Brain microvascular endothelial cell (primary cell): ENCODE measurements at regions not wholly inside any gene's neighbourhood (a gene's known extent, or its start where the extent isn't known, plus 50 kb on each side); places are given as distances from the start of the nearest gene placed in this dataset.

Experiments
- DNase-seq: peaks from one replicate; pipeline ENCODE4 v3.0.0-alpha.2; 2020
- H3K27ac ChIP-seq: fragments of 250-450 bp; sonication (Bioruptor Pico); 2 replicates; pipeline ENCODE4 v1.5.1; 2020; ENCODE audit warnings: mild to moderate bottlenecking, moderate library complexity
- H3K27me3 ChIP-seq: fragments of 250-450 bp; sonication (Bioruptor Pico); replicated peaks from 2 replicates; pipeline ENCODE4 v1.5.1; 2020; ENCODE audit warnings: mild to moderate bottlenecking
- H3K36me3 ChIP-seq: fragments of 250-450 bp; sonication (Bioruptor Pico); replicated peaks from 2 replicates; pipeline ENCODE4 v1.5.1; 2020; ENCODE audit warnings: mild to moderate bottlenecking
- H3K4me3 ChIP-seq: 2 replicates; pipeline ENCODE4 v1.5.1; 2011; ENCODE audit warnings: low read depth, mild to moderate bottlenecking, control low read depth, low read length, moderate library complexity
- in situ Hi-C: cut with HindIII; loops from 2 replicates; pipeline ENCODE4 v1.10.0; 2017; ENCODE audit warnings: low sequenced_read_pairs, low pct_ligation_motif_present
- TF ChIP-seq, protein P1 (sequence below): IDR thresholded peaks from 2 replicates; pipeline ENCODE4 v1.5.1; 2011; ENCODE audit warnings: low read depth, mild to moderate bottlenecking, moderate library complexity, low read length, control low read depth, inconsistent platforms; ENCODE audit errors: missing control alignments

DNA sequence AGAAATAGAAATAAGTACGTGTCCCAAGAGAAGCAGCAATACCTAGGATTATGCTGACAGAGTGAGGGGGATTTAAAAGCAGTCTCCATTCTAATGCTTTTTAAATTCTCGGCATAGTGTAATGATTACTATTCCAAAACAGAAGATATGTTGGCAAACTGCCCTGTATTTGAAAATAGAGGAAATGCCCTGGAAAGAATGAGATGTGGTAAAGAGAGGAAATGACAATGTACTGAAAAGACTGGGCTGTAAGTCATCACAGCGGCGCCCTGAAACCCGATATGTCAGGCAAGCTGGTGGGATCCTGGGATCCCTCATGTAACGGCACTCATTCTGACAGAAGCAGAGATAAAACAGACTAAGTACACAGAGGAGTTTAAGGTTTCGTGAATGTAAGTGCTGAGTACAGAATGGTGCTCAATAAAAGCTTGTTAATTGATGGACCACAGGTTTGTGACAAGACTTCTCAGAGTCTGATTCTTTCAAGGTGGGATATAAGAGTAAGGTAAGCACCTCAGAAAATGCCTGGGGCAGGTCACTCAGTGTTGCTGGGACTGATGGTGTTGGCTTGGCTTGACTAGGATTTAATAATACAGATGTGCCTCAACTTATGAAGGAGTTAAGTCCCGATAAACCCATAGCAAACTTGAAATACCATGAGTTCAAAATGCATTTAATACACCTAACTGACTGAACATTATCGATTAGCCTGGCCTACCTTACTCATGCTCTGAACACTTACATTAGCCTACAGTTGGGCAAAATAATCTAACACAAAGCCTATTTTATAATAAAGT lies 91.4 kb downstream of the NFKBIZ start:
- in situ Hi-C loops: no loop called here
- Histone ChIP-seq H3K36me3 (no peaks in the 10 kb centered on the region), H3K4me3 (no peak overlapping the region), H3K27ac (peak overlapping the region; percentile 78), H3K27me3 (no peaks in the 10 kb centered on the region)
- peak; percentile 99 for DNase-seq
- TF ChIP-seq, protein P1, sequence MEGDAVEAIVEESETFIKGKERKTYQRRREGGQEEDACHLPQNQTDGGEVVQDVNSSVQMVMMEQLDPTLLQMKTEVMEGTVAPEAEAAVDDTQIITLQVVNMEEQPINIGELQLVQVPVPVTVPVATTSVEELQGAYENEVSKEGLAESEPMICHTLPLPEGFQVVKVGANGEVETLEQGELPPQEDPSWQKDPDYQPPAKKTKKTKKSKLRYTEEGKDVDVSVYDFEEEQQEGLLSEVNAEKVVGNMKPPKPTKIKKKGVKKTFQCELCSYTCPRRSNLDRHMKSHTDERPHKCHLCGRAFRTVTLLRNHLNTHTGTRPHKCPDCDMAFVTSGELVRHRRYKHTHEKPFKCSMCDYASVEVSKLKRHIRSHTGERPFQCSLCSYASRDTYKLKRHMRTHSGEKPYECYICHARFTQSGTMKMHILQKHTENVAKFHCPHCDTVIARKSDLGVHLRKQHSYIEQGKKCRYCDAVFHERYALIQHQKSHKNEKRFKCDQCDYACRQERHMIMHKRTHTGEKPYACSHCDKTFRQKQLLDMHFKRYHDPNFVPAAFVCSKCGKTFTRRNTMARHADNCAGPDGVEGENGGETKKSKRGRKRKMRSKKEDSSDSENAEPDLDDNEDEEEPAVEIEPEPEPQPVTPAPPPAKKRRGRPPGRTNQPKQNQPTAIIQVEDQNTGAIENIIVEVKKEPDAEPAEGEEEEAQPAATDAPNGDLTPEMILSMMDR: no peak

- H3K4me3 ChIP-seq: no peak overlapping the region
- in situ Hi-C loops: no loop called here
- no peak for DNase-seq
- no peaks in the 10 kb centered on the region for H3K27me3 ChIP-seq
- TF ChIP-seq, protein P1: no peak
- H3K36me3 ChIP-seq: no peaks in the 10 kb centered on the region
- H3K27ac ChIP-seq: peak overlapping the region; percentile 78
These were observed 92.2 kb downstream of the NFKBIZ start for GRCh38 chr3:101941318-101942040.

- DNase-seq: no peak
- H3K27me3 ChIP-seq: no peaks in the 10 kb centered on the region
- no peaks in the 10 kb centered on the region for H3K36me3 ChIP-seq
- H3K4me3 ChIP-seq: no peak overlapping the region
- peak overlapping the region; percentile 78 for H3K27ac ChIP-seq
- in situ Hi-C loops: no loop called here
- TF ChIP-seq, protein P1: no peak
These were observed 93.0 kb downstream of the NFKBIZ start for GRCh38 chr3:101942356-101942755.

DNA sequence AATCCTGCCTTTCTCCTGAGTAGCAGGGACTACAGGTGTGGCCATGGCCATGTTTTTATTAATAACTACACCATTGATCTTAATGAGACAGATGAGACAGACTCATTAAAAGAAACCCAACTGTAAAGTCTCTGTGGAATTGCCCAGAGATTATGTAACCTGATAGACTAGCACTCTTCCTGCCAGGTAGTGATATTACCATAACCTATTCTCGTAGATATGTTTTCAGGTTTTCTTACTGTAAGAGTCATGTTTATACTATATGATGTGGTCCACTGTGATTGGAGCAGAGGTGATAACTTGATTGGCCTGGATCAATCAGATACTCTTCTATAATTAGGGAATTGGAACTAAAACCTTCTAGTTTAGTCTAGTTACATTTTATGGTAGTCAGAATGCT lies 93.7 kb downstream of the NFKBIZ start:
- H3K4me3 ChIP-seq: no peak overlapping the region
- H3K36me3 ChIP-seq: no peaks in the 10 kb centered on the region
- DNase-seq: no peak
- H3K27ac ChIP-seq: no peak overlapping the region
- in situ Hi-C loops: no loop called here
- TF ChIP-seq, protein P1: no peak
- no peaks in the 10 kb centered on the region for H3K27me3 ChIP-seq

DNA sequence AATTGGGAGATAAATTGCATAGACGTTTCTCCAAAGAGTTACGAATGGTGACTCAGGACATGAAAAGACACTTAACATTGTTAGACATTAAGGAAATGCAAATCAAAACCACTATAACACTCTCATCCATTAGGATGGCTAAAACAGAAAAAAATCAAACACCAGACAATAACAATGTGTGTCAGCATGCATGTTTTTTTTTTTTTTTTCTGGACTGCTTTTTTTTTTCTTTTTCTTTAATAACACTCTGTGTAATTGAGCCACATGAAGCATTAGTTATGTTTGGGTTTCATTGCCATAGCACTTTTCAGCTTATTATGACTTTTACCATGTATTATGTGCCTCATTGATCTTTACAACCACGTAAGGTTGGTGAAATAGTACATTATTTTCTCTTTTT lies 95.0 kb downstream of the NFKBIZ start:
- TF ChIP-seq, protein P1: no peak
- no peak for DNase-seq
- H3K27me3 ChIP-seq: no peaks in the 10 kb centered on the region
- in situ Hi-C loops: no loop called here
- H3K4me3 ChIP-seq: no peak overlapping the region
- H3K27ac ChIP-seq: no peak overlapping the region
- no peaks in the 10 kb centered on the region for H3K36me3 ChIP-seq
